ENCODE measurements at regions not wholly inside any gene's neighbourhood (a gene's known extent, or its start where the extent isn't known, plus 50 kb on each side); places are given as distances from the start of the nearest gene placed in this dataset.

DNA sequence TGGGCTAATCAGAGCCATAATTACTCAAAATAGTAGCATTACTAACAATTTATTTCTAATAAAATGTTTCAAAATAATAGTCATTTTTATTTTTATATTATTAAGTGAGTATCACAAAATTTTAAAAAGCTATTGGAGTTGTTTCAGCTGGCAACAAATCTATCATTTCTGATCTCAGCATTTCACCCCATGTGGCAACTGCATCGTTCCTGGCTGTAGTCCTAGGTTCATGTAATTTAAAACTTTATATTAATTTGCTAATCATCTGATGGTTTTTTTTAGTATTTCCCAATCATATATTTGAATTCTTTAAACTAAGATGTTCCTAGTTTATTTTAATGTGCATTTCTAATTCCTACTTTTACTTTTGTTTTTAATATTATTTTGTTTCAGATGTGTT, 293.0 kb upstream of the AKR1E2 start:
- FAIRE-seq = no peak
- no peak overlapping the region for H3K27ac ChIP-seq (ENCODE audit: insufficient read depth, low read depth, low read length)
- H4K20me1 ChIP-seq (replicated peaks; ENCODE audit: control insufficient read depth, extremely low read depth, insufficient read depth, low read length) = no peaks in the 10 kb centered on the region
- no peaks in the 10 kb centered on the region for H3K9me1 ChIP-seq (replicated peaks; ENCODE audit: control insufficient read depth, extremely low read depth, insufficient read depth, low read length)
- H3K4me1 ChIP-seq (ENCODE audit: control insufficient read depth, extremely low read depth, insufficient read depth, low read length) = no peaks in the 10 kb centered on the region
- H3K4me2 ChIP-seq (ENCODE audit: insufficient read depth, low read length) = no peak overlapping the region
- ChIA-PET CTCF (no interaction called here), POLR2A (no interaction called here)
- no peak overlapping the region for H3K4me3 ChIP-seq (replicated peaks in 1 of 3; ENCODE audit: insufficient read depth in 1 of 3, low read depth in 1 of 3, low read length in 3 of 3)
- intact Hi-C loops (cut with micrococcal nuclease) = no loop called here
- H2AFZ ChIP-seq (ENCODE audit: low read depth, low read length) = no peak overlapping the region
- BruUV-seq (replicated peaks) = no TSS peak
- no peaks in the 10 kb centered on the region for H3K36me3 ChIP-seq (ENCODE audit: control insufficient read depth in 2 of 2, extremely low read depth in 1 of 2, insufficient read depth in 2 of 2, low read length in 2 of 2)
- no peaks in the 10 kb centered on the region for H3K9me3 ChIP-seq (replicated peaks; ENCODE audit: control insufficient read depth, insufficient read depth, low read length)
- no peak for DNase-seq (ENCODE audit: low read depth, low spot score)
- dilution Hi-C loops (cut with MboI; ENCODE audit: extremely low pct_ligation_motif_present, low sequenced_read_pairs) = no loop called here
- no peak for TF ChIP-seq FOS (IDR thresholded peaks at IDR 0.05; ENCODE audit: borderline replicate concordance, insufficient read depth, low read length)
- no peaks in the 10 kb centered on the region for H3K27me3 ChIP-seq (ENCODE audit: control insufficient read depth in 2 of 2, insufficient read depth in 2 of 2, low read length in 2 of 2)
- H3K9ac ChIP-seq (replicated peaks; ENCODE audit: extremely low read depth, insufficient read depth, low read length) = no peak overlapping the region
- H3K79me2 ChIP-seq (ENCODE audit: control insufficient read depth, insufficient read depth, low read length) = no peaks in the 10 kb centered on the region

DNA sequence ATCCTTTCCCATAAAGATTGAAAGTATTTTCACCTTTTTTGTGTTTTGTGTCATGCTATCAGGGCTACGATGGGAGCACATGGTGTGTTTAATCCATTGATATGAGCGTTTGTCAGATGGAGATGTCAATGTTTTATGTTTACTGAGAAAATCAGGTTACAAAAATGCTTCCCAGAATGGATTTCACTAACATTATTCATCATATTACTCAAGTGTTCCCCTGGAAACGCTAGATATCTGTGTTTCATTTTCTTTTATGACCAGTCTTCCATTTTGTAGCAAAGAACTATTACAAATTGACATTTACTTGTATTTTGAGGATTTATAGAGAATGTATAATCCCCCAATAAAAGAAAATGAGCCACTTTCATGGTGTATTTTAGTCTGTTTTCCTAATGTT, 293.5 kb upstream of the AKR1E2 start:
- Histone ChIP-seq H3K9me3 (replicated peaks; ENCODE audit: control insufficient read depth, insufficient read depth, low read length) (no peaks in the 10 kb centered on the region), H3K9ac (replicated peaks; ENCODE audit: extremely low read depth, insufficient read depth, low read length) (no peak overlapping the region), H3K36me3 (ENCODE audit: control insufficient read depth in 2 of 2, extremely low read depth in 1 of 2, insufficient read depth in 2 of 2, low read length in 2 of 2) (no peaks in the 10 kb centered on the region), H3K79me2 (ENCODE audit: control insufficient read depth, insufficient read depth, low read length) (no peaks in the 10 kb centered on the region), H3K4me3 (replicated peaks in 1 of 3; ENCODE audit: insufficient read depth in 1 of 3, low read depth in 1 of 3, low read length in 3 of 3) (no peak overlapping the region), H3K27ac (ENCODE audit: insufficient read depth, low read depth, low read length) (no peak overlapping the region), H4K20me1 (replicated peaks; ENCODE audit: control insufficient read depth, extremely low read depth, insufficient read depth, low read length) (no peaks in the 10 kb centered on the region), H2AFZ (ENCODE audit: low read depth, low read length) (no peak overlapping the region), H3K9me1 (replicated peaks; ENCODE audit: control insufficient read depth, extremely low read depth, insufficient read depth, low read length) (no peaks in the 10 kb centered on the region), H3K4me1 (ENCODE audit: control insufficient read depth, extremely low read depth, insufficient read depth, low read length) (no peaks in the 10 kb centered on the region), H3K27me3 (ENCODE audit: control insufficient read depth in 2 of 2, insufficient read depth in 2 of 2, low read length in 2 of 2) (no peaks in the 10 kb centered on the region), H3K4me2 (ENCODE audit: insufficient read depth, low read length) (no peak overlapping the region)
- DNase-seq (ENCODE audit: low read depth, low spot score) = no peak
- POLR2A ChIA-PET = no interaction called here
- no peak for FAIRE-seq
- dilution Hi-C loops (cut with MboI; ENCODE audit: extremely low pct_ligation_motif_present, low sequenced_read_pairs) (no loop called here), intact Hi-C loops (cut with micrococcal nuclease) (no loop called here)
- no TSS peak for BruUV-seq (replicated peaks)
- CTCF ChIA-PET = no interaction called here
- TF ChIP-seq GATA2 (IDR thresholded peaks at IDR 0.05; ENCODE audit: insufficient read depth, insufficient read length, low read depth, low read length) = no peak
- TF ChIP-seq, protein P1, sequence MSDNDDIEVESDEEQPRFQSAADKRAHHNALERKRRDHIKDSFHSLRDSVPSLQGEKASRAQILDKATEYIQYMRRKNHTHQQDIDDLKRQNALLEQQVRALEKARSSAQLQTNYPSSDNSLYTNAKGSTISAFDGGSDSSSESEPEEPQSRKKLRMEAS (IDR thresholded peaks at IDR 0.05; ENCODE audit: insufficient read depth, insufficient read length) = no peak
- TF ChIP-seq EZH2 (IDR thresholded peaks at IDR 0.05; ENCODE audit: borderline replicate concordance, low read depth, low read length, severe bottlenecking) = no peak
- TF ChIP-seq, protein P2, sequence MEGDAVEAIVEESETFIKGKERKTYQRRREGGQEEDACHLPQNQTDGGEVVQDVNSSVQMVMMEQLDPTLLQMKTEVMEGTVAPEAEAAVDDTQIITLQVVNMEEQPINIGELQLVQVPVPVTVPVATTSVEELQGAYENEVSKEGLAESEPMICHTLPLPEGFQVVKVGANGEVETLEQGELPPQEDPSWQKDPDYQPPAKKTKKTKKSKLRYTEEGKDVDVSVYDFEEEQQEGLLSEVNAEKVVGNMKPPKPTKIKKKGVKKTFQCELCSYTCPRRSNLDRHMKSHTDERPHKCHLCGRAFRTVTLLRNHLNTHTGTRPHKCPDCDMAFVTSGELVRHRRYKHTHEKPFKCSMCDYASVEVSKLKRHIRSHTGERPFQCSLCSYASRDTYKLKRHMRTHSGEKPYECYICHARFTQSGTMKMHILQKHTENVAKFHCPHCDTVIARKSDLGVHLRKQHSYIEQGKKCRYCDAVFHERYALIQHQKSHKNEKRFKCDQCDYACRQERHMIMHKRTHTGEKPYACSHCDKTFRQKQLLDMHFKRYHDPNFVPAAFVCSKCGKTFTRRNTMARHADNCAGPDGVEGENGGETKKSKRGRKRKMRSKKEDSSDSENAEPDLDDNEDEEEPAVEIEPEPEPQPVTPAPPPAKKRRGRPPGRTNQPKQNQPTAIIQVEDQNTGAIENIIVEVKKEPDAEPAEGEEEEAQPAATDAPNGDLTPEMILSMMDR (IDR thresholded peaks at IDR 0.05; ENCODE audit: extremely low read depth in 1 of 2, insufficient read depth in 1 of 2, low read depth in 1 of 2, low read length in 2 of 2) = no peak
- no peak for TF ChIP-seq MYC (IDR thresholded peaks at IDR 0.05; ENCODE audit: low read depth, low read length)
- no peak for TF ChIP-seq FOS (IDR thresholded peaks at IDR 0.05; ENCODE audit: borderline replicate concordance, insufficient read depth, low read length)
- TF ChIP-seq POLR2A (IDR thresholded peaks at IDR 0.05; ENCODE audit: low read depth, low read length) = no peak
- no peak for TF ChIP-seq JUN (IDR thresholded peaks at IDR 0.05; ENCODE audit: borderline replicate concordance, insufficient read depth, insufficient read length, low read depth)
- TF ChIP-seq POLR2AphosphoS5 (IDR thresholded peaks at IDR 0.05; ENCODE audit: insufficient read depth, low read depth, low read length) = no peak
